LNCaP clone FGC (cell line): ENCODE measurements at regions not wholly inside any gene's neighbourhood (a gene's known extent, or its start where the extent isn't known, plus 50 kb on each side); places are given as distances from the start of the nearest gene placed in this dataset.

Experiments used
- DNase-seq: peaks from one replicate; pipeline ENCODE4 v3.0.0-alpha.2; 2011; ENCODE audit warnings: low read depth
- H3K4me3 ChIP-seq: 2 replicates; pipeline ENCODE4 v1.5.1; 2011; ENCODE audit warnings: mild to moderate bottlenecking, low read depth, low read length, control low read depth
- CTCF ChIP-seq: IDR thresholded peaks from 2 replicates; pipeline ENCODE4 v1.5.1; 2012; ENCODE audit warnings: mild to moderate bottlenecking; ENCODE audit not compliant: control insufficient read depth, insufficient read depth; ENCODE audit errors: extremely low read depth

DNA sequence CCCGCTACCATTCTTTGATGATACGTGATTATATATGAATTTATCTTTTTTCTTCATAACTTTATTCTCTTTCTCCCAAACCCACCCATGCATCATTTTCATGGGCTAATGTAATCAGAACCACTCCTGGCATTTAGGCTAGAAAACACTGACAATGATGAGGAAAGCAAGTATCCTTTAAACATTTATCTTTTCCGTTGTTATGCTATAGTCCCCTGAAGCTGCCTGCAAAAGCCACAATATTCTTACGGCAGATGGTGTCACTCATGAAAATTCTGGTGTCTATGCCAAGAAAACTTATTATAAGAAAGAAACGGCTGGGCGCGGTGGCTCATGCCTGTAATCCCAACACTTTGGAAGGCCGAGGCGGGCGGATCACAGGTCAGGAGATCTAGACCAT lies 221.8 kb upstream of the CTAGE1 start:
- no peak for TF ChIP-seq CTCF
- no peak for DNase-seq
- H3K4me3 ChIP-seq = no peak overlapping the region

- no peak overlapping the region for H3K4me3 ChIP-seq
- no peak for TF ChIP-seq CTCF
- DNase-seq = peak; percentile 25
These were observed 222.6 kb upstream of the CTAGE1 start for GRCh38 chr18:22640281-22640842.

- no peak overlapping the region for H3K4me3 ChIP-seq
- no peak for DNase-seq
- TF ChIP-seq CTCF = no peak
These were observed 224.2 kb upstream of the CTAGE1 start for GRCh38 chr18:22641958-22642357.

GRCh38 chr18:22643731-22644130 lies 226.0 kb upstream of the CTAGE1 start:
- H3K4me3 ChIP-seq = no peak overlapping the region
- DNase-seq = no peak
- TF ChIP-seq CTCF = no peak

GRCh38 chr18:22650247-22650646 lies 232.5 kb upstream of the CTAGE1 start:
- no peak for DNase-seq
- no peak overlapping the region for H3K4me3 ChIP-seq
- no peak for TF ChIP-seq CTCF

DNA sequence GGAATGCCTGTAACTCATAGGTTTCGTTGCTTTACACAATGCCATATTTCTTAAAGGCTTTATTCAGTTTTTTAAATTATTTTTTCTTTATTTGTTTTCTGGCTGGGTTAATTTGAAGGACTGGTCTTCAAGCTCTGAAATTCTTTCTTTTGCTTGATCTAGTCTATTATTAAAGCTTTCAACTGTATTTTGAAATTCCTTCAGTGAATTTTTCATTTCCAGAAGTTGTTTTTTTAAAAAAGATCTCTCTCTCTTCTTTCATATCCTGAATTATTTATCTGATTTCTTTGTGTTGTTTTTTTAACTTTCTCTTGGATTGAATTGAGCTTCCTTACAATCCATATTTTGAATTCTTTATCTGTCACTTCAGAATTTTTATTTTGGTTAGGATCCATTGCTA lies 239.9 kb upstream of the CTAGE1 start:
- no peak for TF ChIP-seq CTCF
- DNase-seq = no peak
- no peak overlapping the region for H3K4me3 ChIP-seq

- H3K4me3 ChIP-seq = no peak overlapping the region
- TF ChIP-seq CTCF = no peak
- DNase-seq = no peak
These were observed 240.6 kb upstream of the CTAGE1 start for GRCh38 chr18:22658318-22658717.
